NAMALWA (cell line): ENCODE measurements at regions not wholly inside any gene's neighbourhood (a gene's known extent, or its start where the extent isn't known, plus 50 kb on each side); places are given as distances from the start of the nearest gene placed in this dataset.
A peak's percentile ranks its signal among the peaks of the same experiment; 100 is the strongest.
"Not testable (repeated sequence)": the region's sequence is repeated elsewhere in the genome, so short reads cannot be mapped to it uniquely, and the experiment has no call there.

Experiments used
- DNase-seq: peaks from one replicate; pipeline ENCODE4 v3.0.0-alpha.2; 2015; ENCODE audit warnings: low spot score

DNA sequence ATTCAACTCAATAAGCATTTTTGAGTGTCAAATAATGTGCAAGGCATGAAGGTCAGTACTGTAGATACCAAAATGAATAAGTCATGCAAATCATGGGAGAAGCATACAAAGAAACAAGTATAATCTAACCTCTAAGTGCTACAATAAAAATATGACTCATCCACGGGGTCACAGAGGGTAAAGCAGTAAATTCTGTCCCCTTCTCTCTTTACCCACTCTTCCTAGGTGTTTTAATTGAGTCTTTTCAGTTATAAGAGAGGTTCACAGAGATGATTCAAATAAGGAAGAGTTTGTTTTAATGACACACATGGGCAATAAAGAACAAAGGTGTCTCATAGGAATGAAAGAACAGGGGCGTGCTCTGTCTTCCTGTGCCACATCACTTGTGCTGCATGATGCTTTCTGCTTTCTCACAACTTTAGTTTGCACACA, 71.5 kb upstream of the DAAM1 start:
- DNase-seq, result no peak

DNA sequence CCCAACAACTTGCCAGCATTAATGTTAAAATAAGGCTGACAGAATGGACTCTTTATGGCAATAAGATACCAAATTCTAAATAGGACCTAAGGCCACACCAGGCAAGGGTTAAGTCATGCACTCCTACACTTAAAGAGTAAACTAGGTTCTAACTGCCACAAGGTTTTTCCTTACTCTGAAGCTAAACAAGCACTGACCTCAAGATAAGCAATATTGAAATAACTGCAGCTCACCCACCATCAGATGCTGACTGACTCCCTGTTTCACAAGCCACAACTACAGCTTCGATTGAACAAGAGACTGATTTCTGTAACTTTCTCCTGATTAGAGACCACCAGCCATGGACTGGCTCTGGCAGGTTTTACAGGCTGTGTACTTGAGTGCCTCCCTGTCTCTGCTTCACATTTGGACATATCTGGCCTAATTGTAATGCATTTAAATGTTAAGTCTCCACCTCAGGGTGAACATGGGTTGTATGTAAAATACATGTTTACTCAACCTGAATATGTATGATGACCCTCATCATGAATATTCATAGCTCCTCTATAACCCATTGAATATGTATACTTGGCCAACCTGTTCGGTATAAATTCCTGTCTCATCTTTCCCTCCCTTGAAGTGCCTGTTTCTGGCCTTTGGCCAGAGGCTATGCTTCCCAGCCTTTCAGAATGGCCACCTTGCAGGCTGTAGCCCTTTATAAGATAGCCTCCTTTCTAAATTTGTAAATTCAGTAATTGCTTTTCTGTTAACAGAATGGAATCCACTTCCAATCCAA, 70.5 kb upstream of the DAAM1 start:
- no peak for DNase-seq

DNA sequence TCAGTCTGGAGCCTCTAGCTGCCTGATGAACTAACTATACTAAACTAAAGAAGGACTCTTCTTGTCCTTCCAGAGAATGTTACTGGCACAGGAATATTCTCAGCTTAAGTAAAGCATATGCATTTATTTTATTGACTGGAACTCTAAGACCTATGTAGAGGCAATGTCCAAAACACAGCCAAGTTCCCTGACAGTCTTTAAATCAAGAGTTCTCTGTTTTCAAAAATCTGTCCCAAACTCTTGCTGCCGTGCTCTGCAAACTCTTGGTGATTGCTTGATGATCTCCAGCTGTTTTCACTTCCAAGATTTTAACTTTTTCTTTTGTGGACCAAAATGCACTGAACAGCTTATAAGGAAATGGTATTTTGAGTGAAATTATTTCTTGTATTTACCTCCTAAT, 67.5 kb upstream of the DAAM1 start:
- DNase-seq, result no peak

DNA sequence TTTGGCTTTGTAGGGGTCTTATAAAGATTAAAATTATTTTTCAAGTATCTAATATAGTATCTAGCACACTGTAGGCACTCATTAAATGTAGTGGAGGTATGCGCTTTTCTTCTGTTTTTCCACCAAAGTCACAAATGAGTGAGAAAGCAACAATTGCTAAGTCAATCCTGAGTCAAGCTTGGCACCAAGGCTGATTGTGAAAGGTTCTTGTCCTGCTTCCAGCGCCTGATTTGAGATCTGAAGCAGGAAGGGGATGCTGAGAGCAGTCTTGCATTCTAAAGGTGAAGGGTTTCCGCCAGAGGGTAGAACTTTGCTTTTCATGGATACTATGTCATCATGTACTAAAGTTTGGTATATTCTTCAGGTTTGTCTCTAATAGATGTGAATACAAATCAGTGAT, 64.9 kb upstream of the DAAM1 start:
- no peak for DNase-seq

DNA sequence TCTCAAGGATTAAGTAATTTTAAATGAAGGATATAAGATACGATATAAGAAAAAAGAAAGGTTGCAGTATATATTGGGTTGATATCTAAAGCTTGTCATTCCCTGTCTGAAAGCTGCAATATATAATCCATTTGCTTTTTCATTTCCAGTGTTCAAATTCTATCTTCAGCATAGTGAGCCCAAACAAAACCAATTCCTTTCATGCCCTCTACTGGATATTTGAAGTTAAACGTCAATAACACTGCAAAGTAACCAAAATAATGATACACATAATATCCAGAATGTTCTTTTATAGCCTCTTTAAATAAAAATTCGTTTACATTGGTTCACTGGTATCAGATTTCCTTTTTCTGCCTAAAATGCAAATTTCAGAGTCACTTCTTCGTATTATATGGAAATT, 64.5 kb upstream of the DAAM1 start:
- DNase-seq, result peak; percentile 12

- DNase-seq, result no peak
Observed at GRCh38 chr14:59125156-59125555, 63.3 kb upstream of the DAAM1 start.

- peak; percentile 68 for DNase-seq
Observed at GRCh38 chr14:59126714-59127436, 61.6 kb upstream of the DAAM1 start.

DNA sequence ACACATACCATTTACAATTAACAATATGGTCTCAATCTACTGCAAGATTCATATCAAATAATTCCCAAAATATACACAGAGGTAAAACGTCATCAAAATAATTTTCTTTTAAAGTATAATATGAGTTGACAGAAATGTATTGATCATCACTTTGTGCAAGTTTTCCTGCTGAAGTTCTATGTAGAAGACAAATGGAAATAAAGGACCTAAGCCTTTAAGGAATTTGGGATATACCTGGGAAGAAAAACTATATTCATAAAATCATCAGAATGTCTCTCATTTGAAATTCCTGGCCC, 61.1 kb upstream of the DAAM1 start:
- DNase-seq, result no peak

- DNase-seq, result no peak
Observed at GRCh38 chr14:59130462-59130861, 58.0 kb upstream of the DAAM1 start.

DNA sequence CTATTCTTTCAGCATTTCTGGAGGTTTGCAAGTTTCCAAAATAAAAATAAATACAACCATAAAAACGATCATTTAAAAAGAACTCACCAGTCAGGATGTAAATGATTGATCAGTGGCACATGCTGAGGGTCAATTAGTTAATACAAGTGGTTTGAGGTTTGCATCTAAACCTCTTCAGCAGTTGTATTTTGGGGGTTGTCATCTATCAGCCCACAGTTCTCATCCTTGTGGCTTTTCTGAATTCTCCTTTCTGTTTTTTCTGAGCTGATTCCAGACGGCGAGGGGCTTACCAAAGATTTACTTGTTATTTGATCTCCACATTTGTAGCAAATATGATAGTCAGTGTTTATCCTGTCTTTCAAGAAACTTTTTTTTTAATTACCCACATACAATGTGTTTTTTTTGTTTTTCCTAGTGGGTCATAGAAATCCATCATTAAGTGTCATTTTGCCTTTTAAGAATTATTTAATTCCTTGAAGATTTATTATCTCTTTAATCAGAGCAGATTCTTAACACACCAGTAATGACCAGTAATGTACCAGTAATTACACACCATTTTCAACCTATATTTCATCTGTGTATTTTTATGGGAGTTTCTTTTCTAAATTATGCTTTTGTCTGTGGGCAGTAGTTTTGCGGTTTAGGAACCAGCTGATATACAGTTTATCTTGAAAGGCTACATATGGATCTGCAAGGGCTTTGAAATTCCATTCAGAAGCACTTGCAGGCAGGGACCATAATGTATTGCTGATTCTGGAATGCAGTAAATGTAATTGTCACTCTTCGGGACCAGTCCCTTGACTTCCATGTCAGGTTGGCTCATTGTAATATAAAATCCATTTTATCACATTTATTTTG, 56.3 kb upstream of the DAAM1 start:
- DNase-seq, result no peak

DNA sequence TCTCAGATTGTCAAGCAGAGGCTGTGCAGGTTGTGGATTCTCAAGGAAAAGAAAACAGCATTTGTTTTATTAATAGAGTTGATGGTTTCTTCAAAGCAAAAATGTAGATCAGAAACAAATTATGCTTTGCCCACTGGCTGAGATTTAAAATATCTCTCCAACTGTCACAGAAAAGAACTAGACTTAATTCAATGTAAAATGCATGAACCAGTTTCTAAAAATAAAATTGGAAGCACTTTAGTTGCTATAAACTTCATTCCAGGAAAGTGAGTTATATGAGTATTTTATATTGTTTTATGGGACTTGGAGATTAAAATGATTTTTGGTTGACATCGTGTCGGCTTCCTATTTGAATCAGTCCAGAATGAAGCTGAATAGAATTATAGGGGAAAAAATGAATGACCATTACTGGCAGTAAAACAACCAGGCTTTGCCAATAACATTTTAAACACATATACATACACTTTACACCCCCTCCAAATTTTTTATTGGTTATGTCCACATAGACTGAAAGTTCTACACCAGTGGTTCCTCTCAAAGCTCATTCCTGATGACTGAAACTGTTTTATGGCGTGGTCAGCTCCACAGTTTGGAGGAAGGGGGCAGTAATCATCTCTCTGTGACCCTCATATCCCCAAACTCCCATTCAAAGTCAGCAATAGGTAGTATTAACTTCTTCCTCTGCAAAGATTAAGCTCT, 55.5 kb upstream of the DAAM1 start:
- DNase-seq, result no peak

GRCh38 chr14:59133709-59134108, 54.8 kb upstream of the DAAM1 start:
- DNase-seq, result no peak

DNA sequence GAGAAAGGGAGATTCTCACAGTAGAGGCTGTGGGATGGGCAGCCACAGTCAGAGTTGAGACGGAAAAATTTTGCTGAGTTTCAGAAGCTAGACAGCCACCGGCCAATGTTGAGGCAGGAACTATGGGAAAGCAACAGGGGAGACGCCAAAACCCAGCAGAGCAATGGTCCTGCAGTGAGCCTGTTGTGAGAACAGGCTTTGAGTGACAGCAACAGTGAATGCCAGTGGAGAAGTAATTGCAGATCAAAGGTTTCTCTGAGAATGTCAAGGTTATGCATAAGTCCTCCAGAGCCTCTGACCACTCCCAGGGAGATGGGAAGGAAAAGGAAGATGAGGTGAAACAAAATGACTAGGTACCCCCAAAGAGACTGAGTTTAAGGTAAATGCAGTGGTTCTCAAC, 54.2 kb upstream of the DAAM1 start:
- no peak for DNase-seq

- DNase-seq, result no peak
Observed at GRCh38 chr14:59137256-59137655, 51.2 kb upstream of the DAAM1 start.

DNA sequence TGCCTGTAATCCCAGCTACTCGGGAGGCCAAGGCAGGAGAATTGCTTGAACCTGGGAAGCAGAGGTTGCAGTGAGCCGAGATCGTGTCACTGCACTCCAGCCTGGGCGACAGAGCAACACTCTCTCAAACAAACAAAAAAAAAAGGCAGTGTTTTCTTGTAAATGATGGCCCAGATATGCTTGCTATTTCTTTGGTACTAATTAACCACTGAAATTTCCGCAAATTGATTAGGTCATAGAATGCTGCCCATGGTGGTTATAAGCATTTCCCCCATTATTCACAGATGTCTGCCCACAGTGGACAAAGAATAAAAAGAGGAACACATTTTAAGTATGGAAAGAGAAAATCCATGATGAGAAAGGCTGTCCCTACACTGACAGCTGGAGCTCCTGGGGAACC, 49.9 kb upstream of the DAAM1 start:
- DNase-seq, result not testable (repeated sequence)
